Erythroblast (primary cell): ENCODE measurements at regions not wholly inside any gene's neighbourhood (a gene's known extent, or its start where the extent isn't known, plus 50 kb on each side); places are given as distances from the start of the nearest gene placed in this dataset.

ENCODE experiments used
- GATA1 ChIP-seq: IDR thresholded peaks from 2 replicates; pipeline ENCODE4 v1.6.1; 2011; ENCODE audit warnings: low read depth, mild to moderate bottlenecking, control low read depth, low read length, moderate library complexity
- POLR2A ChIP-seq: IDR thresholded peaks from 2 replicates; pipeline ENCODE4 v1.6.1; 2011; ENCODE audit warnings: mild to moderate bottlenecking, low read length

DNA sequence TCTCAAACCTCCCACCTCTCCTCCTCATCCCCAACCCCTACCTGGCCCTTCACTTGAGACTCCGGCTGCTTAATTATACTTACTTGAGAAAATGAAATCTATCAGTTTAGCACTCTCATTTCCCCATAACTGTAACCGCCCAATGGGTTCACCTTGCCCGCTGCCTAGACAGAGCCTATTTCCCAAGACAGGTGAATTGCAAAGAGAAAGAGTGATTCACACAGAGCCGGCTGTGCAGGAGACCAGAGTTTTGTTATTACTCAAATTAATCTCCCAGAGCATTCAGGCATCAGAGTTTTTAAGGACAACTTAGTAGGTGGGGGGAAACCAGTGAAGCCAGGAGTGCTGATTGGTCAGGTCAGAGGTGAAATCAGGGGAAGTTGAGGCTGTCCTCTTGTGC is 301.4 kb upstream of the CDYL start:
- TF ChIP-seq POLR2A (no peak), GATA1 (no peak)
